ENCODE measurements at regions not wholly inside any gene's neighbourhood (a gene's known extent, or its start where the extent isn't known, plus 50 kb on each side); places are given as distances from the start of the nearest gene placed in this dataset.

GRCh38 chr13:31901985-31902384 is 129.6 kb upstream of the FRY start:
- Histone ChIP-seq H2BK5ac (ENCODE audit: insufficient read length, low read length) (no peak overlapping the region), H4K20me1 (ENCODE audit: control insufficient read depth, insufficient read depth, insufficient read length) (no peaks in the 10 kb centered on the region), H4K91ac (ENCODE audit: insufficient read length, low read depth, low read length) (no peak overlapping the region), H3K9me3 (ENCODE audit: control insufficient read depth, low read depth, low read length) (no peaks in the 10 kb centered on the region), H3K56ac (ENCODE audit: insufficient read length, low read depth, low read length) (no peak overlapping the region), H3K9ac (ENCODE audit: extremely low read depth, insufficient read length, low read length) (no peak overlapping the region), H2BK15ac (ENCODE audit: low read depth, low read length) (no peak overlapping the region), H3K18ac (ENCODE audit: insufficient read length, low read depth, low read length) (no peak overlapping the region), H4K5ac (ENCODE audit: insufficient read length, low read depth, low read length) (no peak overlapping the region), H3K79me1 (ENCODE audit: insufficient read depth, low read depth, low read length, poor library complexity, severe bottlenecking) (no peaks in the 10 kb centered on the region), H4K8ac (replicated peaks; ENCODE audit: insufficient read length, low read depth, low read length) (no peak overlapping the region), H3K23me2 (ENCODE audit: insufficient read length, low read depth, low read length, poor library complexity, severe bottlenecking) (no peaks in the 10 kb centered on the region), H3K23ac (ENCODE audit: insufficient read length, low read depth, low read length) (no peak overlapping the region), H2AK5ac (ENCODE audit: insufficient read length, low read length) (no peak overlapping the region), H2BK120ac (ENCODE audit: low read depth, low read length, poor library complexity, severe bottlenecking) (no peak overlapping the region), H3K27me3 (ENCODE audit: insufficient read depth, low read length) (no peaks in the 10 kb centered on the region), H3K4me2 (ENCODE audit: insufficient read depth, insufficient read length, low read length) (no peak overlapping the region), H3K14ac (ENCODE audit: insufficient read depth, low read length) (no peak overlapping the region), H2AFZ (ENCODE audit: low read length) (no peak overlapping the region), H3K79me2 (ENCODE audit: insufficient read depth, low read length) (no peaks in the 10 kb centered on the region), H2BK12ac (ENCODE audit: insufficient read length, low read depth, low read length) (no peak overlapping the region), H3K4ac (ENCODE audit: low read depth, low read length) (no peak overlapping the region), H3K4me1 (ENCODE audit: insufficient read depth, low read length) (no peaks in the 10 kb centered on the region), H3T11ph (ENCODE audit: low read length) (no peak overlapping the region), H2BK20ac (ENCODE audit: low read depth, low read length, poor library complexity, severe bottlenecking) (no peak overlapping the region), H3K27ac (ENCODE audit: insufficient read length, low read depth, low read length) (no peak overlapping the region)
- peaks cover 0 to 11% (median 2%) of the 10 kb centered on the region in 3 experiments; a peak in 3 of 7 replicates for H3K36me3 Mint-ChIP-seq (ENCODE audit: insufficient read depth in 1 of 3, low read depth in 3 of 3)
- H3K4me1 Mint-ChIP-seq, result peaks cover 26 to 42% of the 10 kb centered on the region in 2 experiments
- TF ChIP-seq CTCF (conservative IDR thresholded peaks at IDR 0.05), result no peak
- no peak overlapping the region for H3K4me3 Mint-ChIP-seq
- peaks cover 2% of the 10 kb centered on the region for H3K27me3 Mint-ChIP-seq (ENCODE audit: low read depth)
- no peak for DNase-seq
- H3K27ac Mint-ChIP-seq, result no peak overlapping the region
- H3K9me3 Mint-ChIP-seq, result peaks cover 8 to 10% of the 10 kb centered on the region in 2 experiments; a peak in 4 of 5 replicates
- WGBS (ENCODE audit: extremely low coverage, insufficient read length, low lambda C conversion rate), result no CpG with 5 or more reads among the region's 2 CpGs
